DMS153 treated with DMSO at 0.1 percent for 48 hours (cell line): ENCODE measurements at regions not wholly inside any gene's neighbourhood (a gene's known extent, or its start where the extent isn't known, plus 50 kb on each side); places are given as distances from the start of the nearest gene placed in this dataset.

Experiments used
- DNase-seq: peaks from one replicate; lab custom pipeline; 2025; ENCODE audit not compliant: unreplicated experiment; lab: John Stamatoyannopoulos, UW

DNA sequence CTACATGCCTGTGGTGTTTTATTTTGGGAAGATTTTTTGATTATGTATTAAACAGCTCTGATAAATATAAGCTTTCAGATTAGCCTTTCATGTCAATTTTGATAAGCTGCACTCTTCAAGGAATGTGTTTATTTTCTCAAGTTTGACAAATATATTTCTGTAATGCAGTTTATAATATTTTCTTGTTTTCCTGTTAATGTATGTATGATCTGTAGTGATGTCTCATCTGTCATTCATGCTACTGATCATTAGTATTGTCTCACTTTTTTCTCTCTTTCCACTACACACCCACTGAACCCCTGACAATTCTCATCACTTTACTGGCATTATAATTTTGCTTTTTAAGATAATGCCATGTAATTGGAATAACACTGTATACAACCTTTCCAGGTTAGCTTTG lies 100.9 kb downstream of the TMEM18 start:
- DNase-seq, result no peak

DNA sequence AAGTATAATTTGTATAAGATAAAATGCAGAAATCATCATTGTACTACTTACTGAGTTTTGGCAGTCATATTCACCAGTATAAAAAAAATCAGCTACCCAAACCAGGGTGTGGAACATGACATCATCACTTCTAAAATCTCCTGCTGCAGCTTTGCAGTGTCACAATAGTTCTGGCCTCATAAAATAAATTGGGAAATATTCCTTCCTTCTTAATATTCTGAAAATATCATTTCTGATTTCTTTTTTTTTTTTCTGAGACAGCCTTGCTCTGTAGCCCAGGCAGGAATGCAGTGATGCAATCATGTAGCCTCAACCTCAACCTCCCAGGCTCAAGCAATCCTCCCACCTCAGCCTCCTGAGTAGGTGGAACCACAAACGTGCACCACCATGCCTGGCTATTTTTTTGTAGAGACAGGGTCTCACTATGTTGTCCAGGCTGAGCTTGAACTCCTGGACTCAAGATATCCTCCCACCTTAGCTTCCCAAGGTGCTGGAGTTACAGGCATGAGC lies 101.4 kb downstream of the TMEM18 start:
- no peak for DNase-seq

DNA sequence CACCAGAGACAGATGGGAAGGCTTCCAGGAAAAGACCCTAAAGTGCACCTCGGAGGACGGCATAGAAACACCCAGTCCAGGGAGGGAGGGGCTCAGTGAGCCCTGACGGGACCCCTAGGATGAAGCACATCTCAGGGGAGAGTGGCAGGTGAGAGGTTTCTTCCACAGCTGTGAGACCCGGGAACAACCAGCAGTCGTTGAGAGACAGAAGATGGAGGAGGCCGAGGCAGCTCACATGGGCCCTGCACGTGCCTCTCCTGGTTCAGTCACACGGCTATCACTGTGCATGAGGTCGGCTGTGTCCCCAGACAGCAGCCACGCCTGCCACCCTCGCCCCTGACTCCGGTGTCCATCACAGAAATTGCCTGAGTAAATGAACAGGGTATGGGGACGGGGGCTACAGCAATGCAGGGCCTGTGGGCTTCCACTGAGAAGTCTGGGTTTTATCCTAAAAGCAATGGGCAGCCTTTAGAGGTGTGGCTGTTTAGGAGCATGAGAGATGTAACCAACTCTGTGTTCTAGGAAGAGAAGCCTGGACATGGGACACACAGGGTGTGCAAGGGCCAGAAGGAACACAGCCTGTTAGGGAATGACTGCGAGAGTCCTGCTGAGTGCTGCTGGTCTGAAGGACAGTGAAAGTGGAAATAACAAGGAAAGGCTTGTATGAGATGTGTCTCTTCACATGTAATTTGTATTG lies 102.0 kb downstream of the TMEM18 start:
- DNase-seq, result no peak

GRCh38 chr2:573805-574392 lies 103.3 kb downstream of the TMEM18 start:
- no peak for DNase-seq

DNA sequence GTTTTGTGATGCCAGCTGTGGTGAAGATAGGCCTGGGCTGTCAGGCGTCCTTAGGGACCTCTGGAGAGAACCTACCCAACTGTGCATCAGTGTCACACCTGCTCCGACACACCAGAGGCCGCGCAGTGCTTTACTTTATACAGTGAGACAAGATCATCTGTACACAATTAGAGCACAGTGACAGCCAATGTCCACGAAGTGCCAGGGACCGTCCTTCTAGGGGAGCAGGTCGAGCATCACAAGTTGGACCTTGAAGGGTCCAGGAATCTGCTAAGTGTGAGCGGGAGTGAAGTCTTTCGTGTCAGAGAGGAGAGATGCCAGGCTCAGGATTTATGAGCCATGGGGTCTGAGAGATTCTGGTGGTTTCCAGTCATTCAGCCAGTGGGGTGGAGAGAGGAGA lies 104.2 kb downstream of the TMEM18 start:
- no peak for DNase-seq

DNA sequence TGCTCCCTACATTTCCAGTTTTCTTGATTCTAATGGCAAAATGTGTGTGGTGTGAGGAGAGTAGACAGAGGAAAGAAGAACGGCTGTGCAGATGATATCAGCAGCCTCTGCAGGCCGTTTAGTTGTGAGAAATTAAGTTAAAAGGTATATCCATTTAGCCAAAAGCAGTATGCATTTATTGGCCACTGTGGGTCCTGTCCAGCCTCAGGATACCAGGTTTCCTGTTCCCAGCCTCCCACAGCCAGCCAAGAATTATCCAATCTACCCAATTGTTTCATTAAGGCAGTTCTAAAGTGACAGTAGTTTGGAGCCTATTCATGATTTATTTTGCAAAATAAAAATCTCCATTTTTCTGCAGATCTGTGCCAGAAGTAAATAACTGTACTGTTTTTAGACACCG lies 107.5 kb downstream of the TMEM18 start:
- DNase-seq, result no peak

DNA sequence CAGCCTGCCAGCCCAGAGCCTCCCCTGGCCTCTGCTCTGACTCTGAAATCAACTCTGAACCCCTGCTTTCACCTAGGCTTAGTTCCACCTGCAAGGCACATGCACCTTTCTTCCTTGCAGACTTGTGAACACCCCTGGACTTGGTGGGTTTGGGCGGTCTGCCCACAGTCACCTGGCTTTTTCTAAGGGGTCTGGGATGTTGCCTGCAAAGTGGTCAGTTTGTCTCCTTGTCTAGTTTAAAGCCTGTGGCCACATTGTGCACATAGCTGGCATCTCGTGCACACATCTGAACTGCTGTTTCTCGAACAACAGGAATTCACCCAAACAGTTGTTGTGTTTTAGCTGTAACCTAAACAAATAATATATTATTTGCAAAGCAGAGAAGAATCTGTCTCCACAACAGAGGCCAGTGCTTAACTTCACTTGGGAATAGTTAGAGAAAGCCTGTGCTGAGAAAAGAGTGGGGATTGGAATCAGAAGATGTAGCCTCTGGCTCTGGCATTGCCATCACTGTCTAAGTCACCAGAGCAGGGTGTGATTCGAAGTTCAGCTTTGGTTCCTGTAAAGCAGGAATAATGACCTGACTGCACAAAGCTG lies 108.5 kb downstream of the TMEM18 start:
- DNase-seq, result no peak

GRCh38 chr2:567865-568638 lies 109.2 kb downstream of the TMEM18 start:
- no peak for DNase-seq

DNA sequence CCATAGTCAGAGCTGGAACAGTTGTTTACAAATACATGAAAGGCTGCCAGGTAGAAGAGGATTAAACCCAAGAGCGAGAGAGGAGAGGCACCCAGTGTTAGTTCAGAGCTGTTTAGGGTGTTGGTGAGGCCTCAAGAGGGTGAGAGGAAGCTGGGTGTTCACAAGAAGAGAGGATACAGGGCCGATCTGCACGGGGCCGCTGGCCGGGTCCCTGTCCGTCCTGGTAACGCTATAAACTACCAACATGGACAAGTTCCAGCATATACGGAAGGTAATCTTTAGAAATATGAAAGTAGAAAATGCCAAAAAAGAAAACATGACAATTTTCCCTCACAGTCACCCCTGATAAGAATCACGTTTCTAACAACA lies 109.7 kb downstream of the TMEM18 start:
- no peak for DNase-seq

GRCh38 chr2:566379-567313 lies 110.6 kb downstream of the TMEM18 start:
- DNase-seq, result no peak

- no peak for DNase-seq
Observed at GRCh38 chr2:564471-565181, 112.6 kb downstream of the TMEM18 start.

DNA sequence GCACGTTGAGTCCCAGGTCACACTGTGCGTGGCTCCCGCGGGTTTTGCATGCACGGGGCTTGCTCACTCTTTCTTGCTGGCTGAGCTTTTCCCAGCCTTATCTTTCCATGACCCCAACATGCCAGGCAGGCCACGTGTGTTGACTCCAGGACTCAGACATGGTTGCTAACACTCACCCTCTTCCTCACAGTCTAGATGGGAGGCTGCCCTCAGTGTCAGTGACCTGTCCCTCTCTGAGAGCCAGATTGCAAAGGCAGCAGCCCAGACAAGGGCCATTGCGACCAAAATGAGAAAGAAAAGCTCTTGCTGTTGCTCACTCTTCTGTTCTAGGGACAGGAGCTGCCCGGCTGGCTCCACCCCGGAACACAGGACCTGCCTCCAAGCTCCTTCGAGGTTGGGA lies 113.7 kb downstream of the TMEM18 start:
- no peak for DNase-seq

DNA sequence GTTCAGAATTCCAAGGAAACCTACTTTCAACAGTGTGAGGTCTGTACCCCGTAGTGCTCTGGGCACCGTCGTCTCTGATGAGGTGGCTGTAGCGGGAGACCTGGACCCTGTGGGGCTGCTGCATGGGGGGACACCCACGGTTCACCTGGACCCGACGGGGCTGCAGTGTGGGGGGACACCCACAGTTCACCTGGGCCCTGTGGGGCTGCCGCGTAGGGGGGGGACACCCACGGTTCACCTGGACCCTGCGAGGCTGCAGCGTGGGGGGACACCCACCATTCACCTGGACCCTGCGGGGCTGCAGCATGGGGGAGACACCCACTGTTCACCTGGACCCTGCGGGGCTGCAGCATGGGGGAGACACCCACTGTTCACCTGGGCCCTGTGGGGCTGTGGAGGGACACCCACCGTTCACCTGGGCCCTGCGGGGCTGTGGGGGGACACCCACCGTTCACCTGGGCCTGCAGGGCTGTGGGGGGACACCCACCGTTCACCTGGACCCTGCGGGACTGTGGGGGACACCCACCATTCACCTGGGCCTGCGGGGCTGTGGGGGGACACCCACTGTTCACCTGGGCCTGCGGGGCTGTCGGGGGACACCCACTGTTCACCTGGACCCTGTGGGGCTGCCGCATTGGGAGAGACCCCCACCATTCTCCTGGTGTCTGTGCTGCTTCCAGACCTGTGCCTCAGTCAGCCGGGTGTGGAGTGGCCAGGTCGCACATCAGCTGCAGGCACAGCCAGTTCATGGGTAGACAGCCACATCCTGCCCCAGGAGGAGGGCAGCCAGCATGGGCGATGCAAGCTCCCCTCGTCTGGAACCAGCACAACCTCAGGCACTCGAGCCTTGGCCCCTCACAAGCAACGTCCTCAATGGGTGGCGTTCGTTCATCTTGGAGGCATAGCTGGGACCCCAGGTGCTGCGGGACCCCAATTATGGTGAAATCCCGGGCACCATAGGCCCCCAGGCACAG lies 114.5 kb downstream of the TMEM18 start:
- DNase-seq, result no peak

- DNase-seq, result no peak
Observed at GRCh38 chr2:558879-559278, 118.3 kb downstream of the TMEM18 start.

GRCh38 chr2:558302-558642 lies 118.9 kb downstream of the TMEM18 start:
- no peak for DNase-seq

DNA sequence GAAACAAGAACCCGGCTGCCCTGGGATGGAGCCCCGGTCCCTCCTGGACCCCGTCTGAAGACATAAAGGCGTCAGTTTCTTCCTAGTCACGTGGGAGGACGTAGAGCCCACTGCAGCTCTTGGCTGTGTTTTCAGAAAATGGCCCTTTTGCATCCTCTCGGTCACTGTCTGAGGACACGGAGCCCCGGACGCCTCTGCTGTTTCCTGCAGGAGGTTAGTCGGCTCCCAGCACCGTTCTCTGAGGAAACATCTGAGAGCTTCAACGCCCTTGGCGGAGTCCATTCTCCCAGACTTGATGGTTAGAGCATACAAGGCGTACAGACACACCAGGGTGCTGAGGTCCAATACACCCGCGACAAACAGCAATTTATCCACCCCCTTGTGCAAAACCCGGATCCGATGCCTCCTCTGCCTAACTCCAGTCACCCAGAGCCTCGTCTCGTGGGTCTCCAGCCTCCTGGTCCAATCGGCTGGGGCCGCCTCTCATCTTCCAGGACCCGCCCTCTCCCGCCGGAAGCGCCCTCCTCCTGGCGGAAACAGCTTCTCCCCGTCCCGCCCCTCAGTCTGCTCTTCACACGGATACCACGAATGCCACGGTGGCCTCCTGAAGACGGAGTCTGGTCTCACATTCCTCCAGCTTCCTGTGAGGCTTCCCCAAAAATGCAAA lies 119.4 kb downstream of the TMEM18 start:
- peak; percentile 35 for DNase-seq

- DNase-seq, result no peak
Observed at GRCh38 chr2:556485-556884, 120.7 kb downstream of the TMEM18 start.

DNA sequence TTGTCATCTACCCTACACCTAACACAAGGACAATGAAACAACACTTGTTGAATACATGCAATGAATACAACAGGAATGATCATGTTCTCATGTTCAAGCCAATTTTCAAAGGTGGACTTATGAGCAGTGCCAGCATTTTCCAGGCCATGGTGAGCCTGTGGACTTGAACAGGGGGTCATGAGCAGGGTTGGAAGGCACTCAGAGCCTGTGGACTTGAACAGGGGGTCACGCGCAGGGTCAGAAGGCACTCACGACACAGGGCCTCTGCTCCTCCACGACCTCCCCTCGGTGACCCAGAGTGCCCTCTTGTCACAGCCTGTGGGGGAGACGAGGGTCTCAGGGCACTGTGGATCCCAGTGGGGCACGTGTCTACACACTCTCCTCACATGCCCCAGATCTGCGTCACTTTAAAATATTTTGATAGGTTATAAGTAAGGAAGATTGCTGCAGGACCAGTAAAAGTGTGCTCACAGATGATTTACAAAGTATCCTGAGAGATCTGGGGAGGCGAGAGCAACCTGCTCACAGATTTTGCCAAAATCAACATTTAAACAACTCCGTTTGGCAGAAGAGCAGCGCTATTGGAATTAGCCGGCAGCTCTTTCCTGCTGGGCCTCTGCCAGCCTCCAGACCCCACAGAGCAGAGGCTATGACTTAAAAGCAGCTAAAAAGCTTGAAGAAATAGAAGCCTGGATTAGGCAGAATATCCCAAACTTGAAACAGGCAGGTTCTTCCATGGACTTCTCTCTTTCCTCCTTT lies 121.9 kb downstream of the TMEM18 start:
- no peak for DNase-seq
